Motor neuron (in vitro differentiated cells): ENCODE measurements at regions not wholly inside any gene's neighbourhood (a gene's known extent, or its start where the extent isn't known, plus 50 kb on each side); places are given as distances from the start of the nearest gene placed in this dataset.

Experiments
- ATAC-seq, 8 experiments: fragments of 200-7000 bp; cut with Tn5 transposase; replicated peaks in 6 of 8; 2 replicates each; pipeline ENCODE4 v1.8.0; 2021; ENCODE audit warnings: mild to moderate bottlenecking in 8 of 8, moderate library complexity in 8 of 8
- H3K27ac ChIP-seq, 2 donors: fragments of 250-450 bp; sonication (Bioruptor Pico); 2 replicates each; pipeline ENCODE4 v1.9.0; 2021; ENCODE audit warnings: antibody characterized with exemption in 2 of 2, mild to moderate bottlenecking in 2 of 2, moderate library complexity in 1 of 2
- H3K4me1 ChIP-seq, 2 donors: fragments of 250-450 bp; sonication (Bioruptor Pico); replicated peaks in 1 of 2; 2 replicates each; pipeline ENCODE4 v1.6.1; 2021; ENCODE audit warnings: antibody characterized with exemption in 2 of 2, mild to moderate bottlenecking in 2 of 2, moderate library complexity in 1 of 2
- H3K4me3 ChIP-seq, 5 donors: fragments of 250-450 bp; sonication (Bioruptor Pico); 2 replicates each; pipeline ENCODE4 v1.9.0; 2021; ENCODE audit warnings: antibody characterized with exemption in 5 of 5, mild to moderate bottlenecking in 5 of 5, moderate library complexity in 4 of 5
- WGBS, 10 experiments: fragments of 450-650 bp; shearing (Covaris generic); methylation state at CpG; one replicate each; pipeline ENCODE4 v1.0.0; 2022; 5-methylcytosine and 5-hydroxymethylcytosine counted together
- in situ Hi-C, 9 experiments: fragments of 400-800 bp; cut with MboI; loops; one replicate each; pipeline ENCODE4 v1.15.0; 2021; ENCODE audit warnings: low sequenced_read_pairs in 9 of 9, low pct_unique_long_range_greater_than_20kb in 2 of 9; ENCODE audit not compliant: unreplicated experiment in 9 of 9

- Histone ChIP-seq H3K4me1 (no peaks in the 10 kb centered on the region), H3K27ac (no peak overlapping the region), H3K4me3 (no peak overlapping the region)
- in situ Hi-C loops = no loop called here
- 56 to 100% (median 66%) methylated on average over 1 to 2 of the region's 2 CpGs for WGBS, 10 experiments
- ATAC-seq = no peak
Measured at GRCh38 chr14:42078345-42078744, 471.7 kb downstream of the LRFN5 start.

- ATAC-seq = no peak
- in situ Hi-C loops = no loop called here
- Histone ChIP-seq H3K4me3 (no peak overlapping the region), H3K27ac (no peak overlapping the region), H3K4me1 (no peaks in the 10 kb centered on the region)
- 59 to 100% (median 90%) methylated on average over 1 to 3 of the region's 3 CpGs for WGBS, 10 experiments
Measured at GRCh38 chr14:42070031-42070430, 463.4 kb downstream of the LRFN5 start.

- in situ Hi-C loops = no loop called here
- peak in 1 of 8 experiments; percentile 28 for ATAC-seq
Measured at GRCh38 chr14:42057111-42057510, 450.4 kb downstream of the LRFN5 start.

GRCh38 chr14:42047421-42048055, 440.9 kb downstream of the LRFN5 start:
- WGBS, 10 experiments = 30 to 100% (median 63%) methylated on average over 1 to 3 of the region's 3 CpGs; no CpG with 5 or more reads in 4 of the 10 experiments
- Histone ChIP-seq H3K4me1 (no peaks in the 10 kb centered on the region), H3K27ac (no peak overlapping the region), H3K4me3 (no peak overlapping the region)
- in situ Hi-C loops = no loop called here
- ATAC-seq = peak in 5 of 8 experiments; percentile 29 to 61 (median 36)

More at GRCh38 chr14:42057111-42057510, 450.4 kb downstream of the LRFN5 start:
- 0 to 100% (median 81%) methylated on average over 1 to 2 of the region's 2 CpGs; no CpG with 5 or more reads in 2 of the 10 experiments for WGBS, 10 experiments
- no peak overlapping the region for H3K4me3 ChIP-seq
- no peak overlapping the region for H3K27ac ChIP-seq
- no peaks in the 10 kb centered on the region for H3K4me1 ChIP-seq

GRCh38 chr14:42045383-42045782, 438.7 kb downstream of the LRFN5 start:
- Histone ChIP-seq H3K4me1 (no peaks in the 10 kb centered on the region), H3K4me3 (no peak overlapping the region), H3K27ac (no peak overlapping the region)
- WGBS, 10 experiments = 56 to 100% (median 100%) methylated on average over 1 to 2 of the region's 3 CpGs; no CpG with 5 or more reads in 3 of the 10 experiments
- in situ Hi-C loops = no loop called here
- ATAC-seq = no peak

GRCh38 chr14:42028607-42029006, 421.9 kb downstream of the LRFN5 start:
- Histone ChIP-seq H3K4me1 (no peaks in the 10 kb centered on the region), H3K4me3 (no peak overlapping the region), H3K27ac (no peak overlapping the region)
- ATAC-seq = no peak
- WGBS, 10 experiments = 24 to 94% (median 79%) methylated on average over 1 to 2 of the region's 2 CpGs; no CpG with 5 or more reads in 2 of the 10 experiments
- in situ Hi-C loops = no loop called here

GRCh38 chr14:42027271-42027670, 420.6 kb downstream of the LRFN5 start:
- no peaks in the 10 kb centered on the region for H3K4me1 ChIP-seq
- WGBS, 10 experiments = 45 to 100% (median 92%) methylated on average over 1 to 3 of the region's 3 CpGs; no CpG with 5 or more reads in 1 of the 10 experiments
- H3K4me3 ChIP-seq = no peak overlapping the region
- in situ Hi-C loops = no loop called here
- H3K27ac ChIP-seq = no peak overlapping the region
- no peak for ATAC-seq

- in situ Hi-C loops = no loop called here
- Histone ChIP-seq H3K4me3 (no peak overlapping the region), H3K4me1 (no peaks in the 10 kb centered on the region), H3K27ac (no peak overlapping the region)
- ATAC-seq = no peak
- WGBS, 10 experiments = 17 to 100% (median 68%) methylated on average over 1 to 2 of the region's 2 CpGs; no CpG with 5 or more reads in 1 of the 10 experiments
Measured at GRCh38 chr14:42023452-42023851, 416.8 kb downstream of the LRFN5 start.

GRCh38 chr14:42014301-42014700, 407.6 kb downstream of the LRFN5 start:
- in situ Hi-C loops = no loop called here
- no peak for ATAC-seq
- 40 to 100% (median 90%) methylated on average over 1 to 3 of the region's 3 CpGs for WGBS, 10 experiments
- H3K27ac ChIP-seq = no peak overlapping the region
- no peak overlapping the region for H3K4me3 ChIP-seq
- H3K4me1 ChIP-seq = no peaks in the 10 kb centered on the region

GRCh38 chr14:42013559-42013958, 406.9 kb downstream of the LRFN5 start:
- in situ Hi-C loops = no loop called here
- H3K27ac ChIP-seq = no peak overlapping the region
- 0 to 100% (median 76%) methylated on average over 1 to 2 of the region's 2 CpGs for WGBS, 10 experiments

GRCh38 chr14:42013153-42013552, 406.5 kb downstream of the LRFN5 start:
- Histone ChIP-seq H3K27ac (no peak overlapping the region), H3K4me1 (no peaks in the 10 kb centered on the region), H3K4me3 (no peak overlapping the region)
- peak in 2 of 8 experiments; percentile 26 to 84 for ATAC-seq
- in situ Hi-C loops = no loop called here

More at GRCh38 chr14:42013559-42013958, 406.9 kb downstream of the LRFN5 start:
- peak in 3 of 8 experiments; percentile 34 to 87 (median 55) for ATAC-seq
- no peak overlapping the region for H3K4me3 ChIP-seq
- no peaks in the 10 kb centered on the region for H3K4me1 ChIP-seq

- 0 to 100% (median 29%) methylated on average over 1 of the region's 1 CpG; no CpG with 5 or more reads in 2 of the 10 experiments for WGBS, 10 experiments
- no peaks in the 10 kb centered on the region for H3K4me1 ChIP-seq
- ATAC-seq = no peak
- in situ Hi-C loops = no loop called here
- H3K27ac ChIP-seq = no peak overlapping the region
- no peak overlapping the region for H3K4me3 ChIP-seq
Measured at GRCh38 chr14:42011221-42011620, 404.5 kb downstream of the LRFN5 start.

- H3K4me3 ChIP-seq = no peak overlapping the region
- 13 to 83% (median 20%) methylated on average over 1 of the region's 1 CpG; no CpG with 5 or more reads in 7 of the 10 experiments for WGBS, 10 experiments
- no peaks in the 10 kb centered on the region for H3K4me1 ChIP-seq
- no peak overlapping the region for H3K27ac ChIP-seq
- ATAC-seq = no peak
- in situ Hi-C loops = no loop called here
Measured at GRCh38 chr14:42004321-42004720, 397.6 kb downstream of the LRFN5 start.

GRCh38 chr14:42002141-42002540, 395.5 kb downstream of the LRFN5 start:
- in situ Hi-C loops = no loop called here
- 25 to 93% (median 64%) methylated on average over 1 to 2 of the region's 2 CpGs; no CpG with 5 or more reads in 1 of the 10 experiments for WGBS, 10 experiments
- ATAC-seq = peak in 1 of 8 experiments; percentile 16

More at GRCh38 chr14:42002141-42002540, 395.5 kb downstream of the LRFN5 start:
- H3K27ac ChIP-seq = no peak overlapping the region
- H3K4me1 ChIP-seq = no peaks in the 10 kb centered on the region
- no peak overlapping the region for H3K4me3 ChIP-seq
